ENCODE measurements at regions not wholly inside any gene's neighbourhood (a gene's known extent, or its start where the extent isn't known, plus 50 kb on each side); places are given as distances from the start of the nearest gene placed in this dataset.

DNA sequence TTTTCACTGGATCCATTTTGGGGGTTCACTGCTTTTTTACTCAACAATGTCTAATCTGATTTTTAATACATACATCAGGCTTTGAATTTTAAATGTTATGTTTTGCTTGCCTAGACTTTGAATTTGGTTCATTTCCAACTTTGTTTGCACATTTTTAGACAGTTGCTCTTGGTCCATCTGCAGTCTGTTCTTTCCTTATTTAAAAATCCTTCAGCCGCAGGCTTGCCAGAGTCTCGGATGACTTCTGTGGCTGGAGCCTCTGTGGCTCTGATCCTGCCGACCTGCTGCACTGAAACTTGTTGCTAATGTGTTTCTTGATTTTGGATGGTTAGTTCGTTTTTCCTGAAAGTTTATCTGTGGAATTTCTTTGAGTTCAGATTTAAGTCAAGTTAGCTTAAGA is 172.0 kb upstream of the ALKAL2 start:
- Histone ChIP-seq H2AFZ (ENCODE audit: low read depth, low read length) (no peak overlapping the region), H3K9me3 (ENCODE audit: insufficient read depth, low read depth, low read length) (no peaks in the 10 kb centered on the region), H3K27me3 (ENCODE audit: insufficient read depth, low read length) (peaks cover 3% of the 10 kb centered on the region), H4K20me1 (ENCODE audit: insufficient read depth, low read length) (no peaks in the 10 kb centered on the region), H3K27ac (ENCODE audit: low read depth, low read length) (no peak overlapping the region), H3K36me3 (ENCODE audit: insufficient read depth, low read length) (no peaks in the 10 kb centered on the region), H3K79me2 (ENCODE audit: insufficient read depth, low read length) (no peaks in the 10 kb centered on the region), H3K4me1 (ENCODE audit: insufficient read depth, low read length) (no peaks in the 10 kb centered on the region), H3K4me3 (ENCODE audit: insufficient read depth, low read depth, low read length) (no peak overlapping the region), H3K9ac (ENCODE audit: low read length) (no peak overlapping the region), H3K4me2 (ENCODE audit: low read length) (no peak overlapping the region)
- Mint-ChIP-seq H3K9me3 (ENCODE audit: unreplicated experiment) (peaks cover 2% of the 10 kb centered on the region), H3K4me3 (ENCODE audit: unreplicated experiment) (no peak overlapping the region), H3K36me3 (ENCODE audit: low read depth, unreplicated experiment) (no peaks in the 10 kb centered on the region), H3K27me3 (ENCODE audit: low read depth, unreplicated experiment) (peaks cover 13% of the 10 kb centered on the region), H3K27ac (ENCODE audit: unreplicated experiment) (no peak overlapping the region), H3K4me1 (ENCODE audit: low read depth, unreplicated experiment) (peaks cover 10% of the 10 kb centered on the region)
- FAIRE-seq (no peak), DNase-seq (ENCODE audit: low read depth) (no peak)
- TF ChIP-seq, protein P1, sequence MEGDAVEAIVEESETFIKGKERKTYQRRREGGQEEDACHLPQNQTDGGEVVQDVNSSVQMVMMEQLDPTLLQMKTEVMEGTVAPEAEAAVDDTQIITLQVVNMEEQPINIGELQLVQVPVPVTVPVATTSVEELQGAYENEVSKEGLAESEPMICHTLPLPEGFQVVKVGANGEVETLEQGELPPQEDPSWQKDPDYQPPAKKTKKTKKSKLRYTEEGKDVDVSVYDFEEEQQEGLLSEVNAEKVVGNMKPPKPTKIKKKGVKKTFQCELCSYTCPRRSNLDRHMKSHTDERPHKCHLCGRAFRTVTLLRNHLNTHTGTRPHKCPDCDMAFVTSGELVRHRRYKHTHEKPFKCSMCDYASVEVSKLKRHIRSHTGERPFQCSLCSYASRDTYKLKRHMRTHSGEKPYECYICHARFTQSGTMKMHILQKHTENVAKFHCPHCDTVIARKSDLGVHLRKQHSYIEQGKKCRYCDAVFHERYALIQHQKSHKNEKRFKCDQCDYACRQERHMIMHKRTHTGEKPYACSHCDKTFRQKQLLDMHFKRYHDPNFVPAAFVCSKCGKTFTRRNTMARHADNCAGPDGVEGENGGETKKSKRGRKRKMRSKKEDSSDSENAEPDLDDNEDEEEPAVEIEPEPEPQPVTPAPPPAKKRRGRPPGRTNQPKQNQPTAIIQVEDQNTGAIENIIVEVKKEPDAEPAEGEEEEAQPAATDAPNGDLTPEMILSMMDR (IDR thresholded peaks at IDR 0.05; ENCODE audit: insufficient read depth, low read depth, low read length): no peak
- TF ChIP-seq EZH2 (IDR thresholded peaks at IDR 0.05; ENCODE audit: insufficient read depth, low read length): no peak

DNA sequence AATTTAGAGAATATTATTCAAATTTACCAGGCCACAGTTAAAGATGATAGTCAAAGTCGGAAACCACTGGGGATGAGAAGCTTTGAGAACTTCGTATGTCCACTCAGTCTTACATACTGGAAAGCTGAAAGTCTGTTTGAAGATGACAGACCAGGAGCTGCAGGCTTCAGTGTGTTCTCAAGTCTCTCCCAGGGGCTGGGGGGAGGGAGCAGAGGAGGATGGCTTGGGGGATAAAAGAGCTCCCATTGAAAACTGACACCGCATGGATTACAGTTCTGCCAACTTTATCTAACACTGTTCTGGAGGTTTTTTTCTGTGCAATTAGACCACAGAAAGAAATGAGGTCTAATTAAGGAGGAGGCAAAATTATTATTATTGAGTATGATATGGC is 170.5 kb upstream of the ALKAL2 start:
- H3K9me3 ChIP-seq (ENCODE audit: insufficient read depth, low read depth, low read length): no peaks in the 10 kb centered on the region
- Mint-ChIP-seq H3K9me3 (ENCODE audit: unreplicated experiment) (peaks cover 2% of the 10 kb centered on the region), H3K27me3 (ENCODE audit: low read depth, unreplicated experiment) (peaks cover 8% of the 10 kb centered on the region), H3K4me3 (ENCODE audit: unreplicated experiment) (no peak overlapping the region), H3K36me3 (ENCODE audit: low read depth, unreplicated experiment) (no peaks in the 10 kb centered on the region), H3K27ac (ENCODE audit: unreplicated experiment) (no peak overlapping the region), H3K4me1 (ENCODE audit: low read depth, unreplicated experiment) (peaks cover 10% of the 10 kb centered on the region)
- FAIRE-seq: no peak
- H3K79me2 ChIP-seq (ENCODE audit: insufficient read depth, low read length): no peaks in the 10 kb centered on the region
- no peak overlapping the region for H3K4me2 ChIP-seq (ENCODE audit: low read length)
- H3K9ac ChIP-seq (ENCODE audit: low read length): no peak overlapping the region
- no peaks in the 10 kb centered on the region for H3K4me1 ChIP-seq (ENCODE audit: insufficient read depth, low read length)
- no peak overlapping the region for H3K27ac ChIP-seq (ENCODE audit: low read depth, low read length)
- H3K36me3 ChIP-seq (ENCODE audit: insufficient read depth, low read length): no peaks in the 10 kb centered on the region
- H2AFZ ChIP-seq (ENCODE audit: low read depth, low read length): no peak overlapping the region
- peaks cover 3% of the 10 kb centered on the region for H3K27me3 ChIP-seq (ENCODE audit: insufficient read depth, low read length)
- no peak for TF ChIP-seq EZH2 (IDR thresholded peaks at IDR 0.05; ENCODE audit: insufficient read depth, low read length)
- TF ChIP-seq, protein P1 (IDR thresholded peaks at IDR 0.05; ENCODE audit: insufficient read depth, low read depth, low read length): no peak
- no peaks in the 10 kb centered on the region for H4K20me1 ChIP-seq (ENCODE audit: insufficient read depth, low read length)
- DNase-seq (ENCODE audit: low read depth): no peak
- H3K4me3 ChIP-seq (ENCODE audit: insufficient read depth, low read depth, low read length): no peak overlapping the region

DNA sequence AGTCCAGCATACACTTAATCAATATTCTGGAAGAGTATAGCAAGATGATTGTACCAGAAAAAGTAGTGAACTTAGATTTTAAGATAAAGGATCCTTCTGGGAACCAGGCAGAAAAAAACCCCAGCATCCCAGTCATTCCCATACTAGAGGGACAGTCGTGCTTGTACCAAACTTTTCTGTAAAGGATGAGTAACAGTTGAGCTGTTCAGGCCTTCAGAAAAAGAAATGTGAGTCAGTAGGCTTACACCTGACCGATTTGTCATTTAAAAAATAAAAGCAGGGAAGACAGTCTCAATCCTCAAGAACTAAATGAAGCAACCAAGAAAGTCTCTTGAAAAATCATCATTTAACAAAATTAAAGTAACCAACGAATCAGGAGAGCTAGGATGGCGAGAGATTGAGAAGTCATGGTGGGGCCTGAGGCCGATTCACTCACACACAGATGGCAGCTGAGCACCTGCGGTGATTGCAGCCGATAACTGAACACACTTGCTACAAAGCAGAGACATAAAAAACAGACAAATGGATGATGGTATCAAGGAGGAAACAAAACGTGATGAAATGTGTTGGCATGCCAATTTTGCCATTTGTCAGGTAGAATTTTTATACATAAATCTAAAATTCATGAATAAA is 170.0 kb upstream of the ALKAL2 start:
- Histone ChIP-seq H3K9me3 (ENCODE audit: insufficient read depth, low read depth, low read length) (no peaks in the 10 kb centered on the region), H3K4me1 (ENCODE audit: insufficient read depth, low read length) (no peaks in the 10 kb centered on the region), H3K4me2 (ENCODE audit: low read length) (no peak overlapping the region), H3K36me3 (ENCODE audit: insufficient read depth, low read length) (no peaks in the 10 kb centered on the region), H3K79me2 (ENCODE audit: insufficient read depth, low read length) (no peaks in the 10 kb centered on the region), H3K9ac (ENCODE audit: low read length) (no peak overlapping the region), H3K4me3 (ENCODE audit: insufficient read depth, low read depth, low read length) (no peak overlapping the region), H3K27ac (ENCODE audit: low read depth, low read length) (no peak overlapping the region), H2AFZ (ENCODE audit: low read depth, low read length) (no peak overlapping the region), H3K27me3 (ENCODE audit: insufficient read depth, low read length) (peaks cover 3% of the 10 kb centered on the region), H4K20me1 (ENCODE audit: insufficient read depth, low read length) (no peaks in the 10 kb centered on the region)
- Mint-ChIP-seq H3K4me1 (ENCODE audit: low read depth, unreplicated experiment) (peaks cover 10% of the 10 kb centered on the region), H3K4me3 (ENCODE audit: unreplicated experiment) (no peak overlapping the region), H3K9me3 (ENCODE audit: unreplicated experiment) (peaks cover 2% of the 10 kb centered on the region), H3K36me3 (ENCODE audit: low read depth, unreplicated experiment) (no peaks in the 10 kb centered on the region), H3K27me3 (ENCODE audit: low read depth, unreplicated experiment) (peaks cover 8% of the 10 kb centered on the region), H3K27ac (ENCODE audit: unreplicated experiment) (no peak overlapping the region)
- DNase-seq (ENCODE audit: low read depth) (no peak), FAIRE-seq (no peak)
- TF ChIP-seq, protein P1 (IDR thresholded peaks at IDR 0.05; ENCODE audit: insufficient read depth, low read depth, low read length): no peak
- TF ChIP-seq EZH2 (IDR thresholded peaks at IDR 0.05; ENCODE audit: insufficient read depth, low read length): no peak

Measured in astrocyte (in vitro differentiated cells and primary cell).